NCI-H82 treated with DMSO at 0.1 percent for 48 hours (cell line): ENCODE measurements at regions not wholly inside any gene's neighbourhood (a gene's known extent, or its start where the extent isn't known, plus 50 kb on each side); places are given as distances from the start of the nearest gene placed in this dataset.
A peak's percentile ranks its signal among the peaks of the same experiment; 100 is the strongest.
"Not testable (repeated sequence)": the region's sequence is repeated elsewhere in the genome, so short reads cannot be mapped to it uniquely, and the experiment has no call there.

Source experiments
- DNase-seq: peaks from one replicate; lab custom pipeline; 2025; ENCODE audit not compliant: unreplicated experiment; lab: John Stamatoyannopoulos, UW

GRCh38 chr6:48628316-48628715 lies 517.3 kb upstream of the PTCHD4 start:
- no peak for DNase-seq

- no peak for DNase-seq
Observed at GRCh38 chr6:48626421-48626820, 515.4 kb upstream of the PTCHD4 start.

DNA sequence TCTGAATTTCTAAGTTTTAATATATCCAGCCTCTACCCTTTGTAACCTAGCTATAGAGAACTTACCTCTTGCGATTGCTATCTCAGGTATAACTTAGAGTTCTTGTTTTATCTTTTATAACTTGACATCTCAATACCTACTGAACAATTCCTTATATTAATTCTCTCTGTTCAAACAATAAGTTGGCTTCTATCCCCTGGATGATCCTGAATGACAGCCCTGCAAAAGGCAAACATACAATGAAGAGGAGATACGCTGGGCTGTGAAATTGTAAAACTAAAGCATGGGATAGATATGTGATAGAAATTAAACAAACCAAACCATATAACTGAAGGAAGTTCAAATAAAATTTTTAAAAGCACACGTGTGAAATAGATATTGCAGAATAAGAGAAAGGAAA lies 513.6 kb upstream of the PTCHD4 start:
- DNase-seq: no peak

DNA sequence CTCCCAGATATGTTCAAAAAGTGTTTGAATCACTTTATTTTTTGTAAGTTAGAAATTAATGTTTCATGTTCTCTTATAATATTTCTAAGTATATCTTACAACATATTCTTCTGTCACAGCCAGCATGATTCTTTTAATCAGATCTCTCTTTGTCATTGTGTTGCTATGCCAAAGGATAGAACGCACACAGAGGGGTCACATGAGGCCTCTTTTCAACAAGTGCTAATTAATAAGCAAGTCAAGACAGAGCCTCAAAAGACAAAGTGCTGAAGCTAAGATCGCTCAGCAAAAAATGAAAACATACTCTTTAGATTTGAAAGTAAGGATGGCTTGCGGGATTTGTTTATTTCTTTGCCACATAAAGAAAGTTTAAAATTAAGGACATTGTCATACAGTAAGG lies 508.8 kb upstream of the PTCHD4 start:
- no peak for DNase-seq

DNA sequence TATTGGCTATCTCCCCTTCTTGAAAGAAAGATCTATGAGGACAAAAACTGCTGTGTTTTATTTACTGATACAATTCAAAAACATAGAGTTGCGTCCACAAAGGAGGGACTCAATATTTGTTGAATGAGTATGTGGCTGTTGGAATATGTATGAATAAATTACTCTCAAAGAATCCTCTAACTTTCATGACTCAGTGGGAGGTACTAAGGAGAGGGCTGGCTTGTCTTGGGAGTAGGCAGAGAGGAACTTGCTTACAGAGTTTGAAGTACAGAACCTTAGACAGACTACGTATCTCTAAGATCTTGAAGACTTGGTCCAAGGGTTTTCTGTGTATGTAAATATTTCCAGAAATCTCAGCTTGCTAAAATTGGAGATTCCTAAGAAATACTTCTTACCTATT lies 504.0 kb upstream of the PTCHD4 start:
- no peak for DNase-seq

DNA sequence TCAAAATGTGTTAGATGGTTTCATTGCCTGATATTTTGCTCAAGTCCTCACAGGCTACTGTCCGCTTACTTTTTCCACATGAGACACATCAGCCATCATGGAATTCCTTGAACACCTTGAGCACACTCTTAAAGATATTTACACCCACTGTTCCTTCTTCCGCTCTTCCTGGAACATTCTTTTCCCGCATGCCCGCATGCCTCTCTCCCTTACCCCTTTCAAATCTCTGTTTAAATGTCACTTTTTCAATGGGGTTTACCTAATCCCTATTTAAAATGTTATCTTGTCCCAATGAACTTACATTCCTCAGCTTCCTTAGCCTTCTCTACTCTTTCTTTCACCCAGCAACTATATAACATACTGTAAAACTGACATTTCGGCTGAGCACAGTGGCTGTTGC lies 503.3 kb upstream of the PTCHD4 start:
- DNase-seq: no peak

- DNase-seq: no peak
Observed at GRCh38 chr6:48613231-48613949, 502.4 kb upstream of the PTCHD4 start.

DNA sequence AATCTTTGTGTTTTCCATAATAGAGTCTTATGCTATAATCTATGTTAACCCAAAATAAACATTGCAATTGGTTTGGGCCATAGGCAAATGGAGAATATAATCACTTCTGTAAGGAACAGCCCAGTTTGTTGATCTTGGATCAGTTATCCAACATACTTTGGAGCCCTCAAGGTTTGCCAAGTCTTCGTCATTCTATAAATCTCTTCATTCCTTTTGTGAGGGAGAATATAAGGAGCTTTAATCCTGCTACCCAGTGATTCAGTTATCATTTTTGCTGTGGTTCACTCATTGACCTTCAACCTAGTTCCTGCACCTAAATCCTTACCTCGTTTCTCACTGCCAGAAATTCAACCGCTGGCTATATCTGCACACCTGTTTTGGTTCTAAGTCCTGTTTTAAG lies 500.3 kb upstream of the PTCHD4 start:
- no peak for DNase-seq

DNA sequence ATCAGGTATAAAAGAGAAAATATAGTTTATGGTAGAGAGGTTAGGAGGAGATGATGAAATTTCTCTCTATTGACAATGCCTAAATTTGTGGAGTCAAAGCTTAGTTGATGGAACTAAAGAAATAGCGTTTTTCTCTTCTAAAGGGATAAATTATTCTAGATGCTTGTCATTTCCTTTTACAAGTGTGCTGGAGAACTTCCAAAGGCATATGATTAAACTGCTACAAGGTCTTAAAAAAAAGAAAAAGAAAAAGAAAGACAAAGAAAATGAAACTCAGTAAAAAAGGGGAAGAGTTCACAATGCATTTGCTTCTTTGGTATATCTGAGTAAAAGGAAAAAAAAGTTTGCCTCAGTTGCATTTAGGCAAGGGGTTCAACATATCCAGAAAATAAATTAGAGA lies 499.8 kb upstream of the PTCHD4 start:
- no peak for DNase-seq

DNA sequence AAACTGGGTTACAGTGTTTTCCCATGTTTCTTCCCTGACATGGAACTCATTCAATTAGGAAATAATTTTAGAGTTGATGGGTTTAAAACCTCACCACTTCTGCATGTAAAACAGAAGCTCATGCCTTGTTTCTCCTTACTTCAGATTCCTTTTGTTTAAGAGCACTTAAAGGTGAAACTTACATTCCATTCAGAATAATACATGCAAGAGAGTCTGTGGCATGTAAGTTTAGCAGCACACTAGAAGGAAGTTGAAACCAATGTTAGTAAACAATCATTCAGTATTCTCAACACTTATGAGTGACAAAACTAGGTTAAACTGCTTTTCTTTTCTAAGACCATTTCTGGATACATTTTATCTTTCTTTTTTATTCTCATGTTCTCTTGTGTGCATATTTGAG lies 495.6 kb upstream of the PTCHD4 start:
- DNase-seq: no peak

GRCh38 chr6:48597951-48598350 lies 487.0 kb upstream of the PTCHD4 start:
- DNase-seq: peak; percentile 22

GRCh38 chr6:48596830-48597229 lies 485.8 kb upstream of the PTCHD4 start:
- no peak for DNase-seq

GRCh38 chr6:48591158-48591557 lies 480.2 kb upstream of the PTCHD4 start:
- not testable (repeated sequence) for DNase-seq

DNA sequence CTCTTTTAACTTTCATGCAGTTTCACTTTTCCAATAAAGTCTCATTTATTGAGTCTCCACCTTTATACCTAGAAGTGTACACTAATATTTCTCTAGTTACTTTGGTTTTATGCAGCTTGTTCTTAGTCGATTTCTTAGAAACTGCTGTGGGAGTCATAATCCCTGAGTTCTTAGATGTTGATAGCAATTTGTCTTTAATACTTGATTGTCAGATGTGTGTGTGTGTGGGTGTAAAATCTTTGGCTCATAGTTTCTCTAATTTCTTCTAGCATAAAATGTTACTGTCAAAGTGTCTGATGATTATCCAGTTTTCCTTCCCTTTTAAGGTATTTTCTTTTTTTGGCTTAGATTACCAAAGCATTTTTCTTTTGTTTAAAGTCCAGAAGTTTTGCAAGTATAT lies 473.8 kb upstream of the PTCHD4 start:
- DNase-seq: no peak

DNA sequence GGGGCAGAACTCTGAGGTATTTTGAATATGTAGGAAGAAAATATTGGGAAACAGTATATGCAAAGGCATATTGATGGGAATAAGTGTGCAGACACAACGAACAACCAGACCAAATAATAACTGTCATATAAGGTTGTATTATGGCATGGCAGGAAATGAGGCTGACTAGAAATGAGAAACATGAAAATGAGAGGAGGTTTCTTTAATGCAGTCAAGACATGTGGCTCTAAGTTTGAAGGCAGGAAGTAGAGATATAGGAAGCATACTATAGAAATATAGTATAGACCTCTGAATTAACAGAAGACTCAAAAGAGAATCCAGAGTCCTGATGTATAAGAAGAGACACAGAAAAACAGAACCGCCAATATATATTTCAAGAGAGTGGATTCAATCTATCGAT lies 459.7 kb upstream of the PTCHD4 start:
- DNase-seq: no peak

GRCh38 chr6:48568856-48569255 lies 457.9 kb upstream of the PTCHD4 start:
- DNase-seq: no peak

DNA sequence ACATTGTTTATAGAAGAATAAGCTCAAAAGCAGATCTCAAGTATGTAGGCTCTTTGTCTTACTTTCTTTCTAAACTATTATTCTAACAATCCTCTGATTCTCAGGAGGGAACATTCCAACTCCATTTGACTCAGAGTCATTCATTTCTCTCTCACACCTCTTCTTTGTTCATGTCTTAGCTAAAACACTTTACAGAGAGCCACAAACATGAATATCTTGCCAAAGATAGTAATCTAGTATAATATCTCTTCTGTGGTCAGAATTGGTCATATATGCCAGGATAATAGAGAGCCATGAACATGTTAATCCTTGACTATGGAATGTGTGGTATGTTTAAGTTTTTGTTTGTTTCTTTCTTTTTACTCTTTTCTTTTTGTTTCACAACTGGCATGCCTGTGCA lies 456.0 kb upstream of the PTCHD4 start:
- no peak for DNase-seq

- no peak for DNase-seq
Observed at GRCh38 chr6:48564036-48564820, 453.2 kb upstream of the PTCHD4 start.

DNA sequence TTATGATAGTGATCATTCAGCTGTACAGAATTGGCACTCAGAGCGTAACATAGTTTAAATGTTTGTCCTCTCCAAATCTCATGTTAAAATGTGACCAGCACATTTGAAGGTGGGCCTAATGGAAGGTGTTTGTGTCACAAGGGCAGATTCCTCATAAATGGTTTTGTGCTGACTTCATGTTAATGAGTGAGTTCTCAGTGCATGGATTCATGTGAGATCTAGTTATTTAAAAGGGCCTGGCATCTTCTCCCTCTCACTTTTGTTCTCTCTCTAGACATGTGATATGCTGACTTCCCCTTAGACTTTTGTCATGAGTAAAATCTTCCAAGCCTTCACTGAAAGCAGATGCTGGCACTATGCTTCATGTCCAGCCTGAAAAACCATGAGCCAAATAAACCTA lies 452.4 kb upstream of the PTCHD4 start:
- no peak for DNase-seq

- DNase-seq: no peak
Observed at GRCh38 chr6:48560408-48560807, 449.4 kb upstream of the PTCHD4 start.

GRCh38 chr6:48553467-48554189 lies 442.6 kb upstream of the PTCHD4 start:
- DNase-seq: no peak

DNA sequence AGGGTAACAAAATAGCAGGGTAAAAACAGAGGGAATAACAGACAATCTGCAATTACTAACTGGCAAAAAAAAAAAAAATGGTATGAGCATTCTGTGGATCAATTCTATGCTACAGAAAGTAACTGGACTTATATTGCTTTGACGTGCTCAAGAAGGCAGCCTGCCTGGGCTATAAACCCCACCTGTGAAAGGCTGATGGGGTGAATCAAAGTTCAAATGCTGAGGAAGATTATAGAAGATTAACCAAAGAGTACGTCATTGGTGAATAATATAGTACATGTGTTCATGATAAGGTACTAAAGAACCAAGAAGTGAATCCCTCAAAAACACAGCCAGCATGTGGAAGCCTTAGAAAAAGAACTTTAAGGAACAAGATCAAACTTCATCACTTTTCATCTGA lies 441.9 kb upstream of the PTCHD4 start:
- peak; percentile 73 for DNase-seq
